Amniotic epithelial cell (primary cell): ENCODE measurements at regions not wholly inside any gene's neighbourhood (a gene's known extent, or its start where the extent isn't known, plus 50 kb on each side); places are given as distances from the start of the nearest gene placed in this dataset.
A peak's percentile ranks its signal among the peaks of the same experiment; 100 is the strongest.
"Not testable (repeated sequence)": the region's sequence is repeated elsewhere in the genome, so short reads cannot be mapped to it uniquely, and the experiment has no call there.

Source experiments
- DNase-seq: peaks from one replicate; pipeline ENCODE4 v3.0.0-alpha.2; 2010; ENCODE audit warnings: low read depth

- DNase-seq: no peak
Observed at GRCh38 chr12:79991586-79991985, 56.7 kb upstream of the PPP1R12A start.

- DNase-seq: not testable (repeated sequence)
Observed at GRCh38 chr12:79990509-79991338, 55.8 kb upstream of the PPP1R12A start.

GRCh38 chr12:79988368-79988767 is 53.5 kb upstream of the PPP1R12A start:
- peak; percentile 66 for DNase-seq

GRCh38 chr12:79987731-79988130 is 52.8 kb upstream of the PPP1R12A start:
- DNase-seq: no peak
